ENCODE measurements at regions not wholly inside any gene's neighbourhood (a gene's known extent, or its start where the extent isn't known, plus 50 kb on each side); places are given as distances from the start of the nearest gene placed in this dataset.
"Not testable (repeated sequence)": the region's sequence is repeated elsewhere in the genome, so short reads cannot be mapped to it uniquely, and the experiment has no call there.

DNA sequence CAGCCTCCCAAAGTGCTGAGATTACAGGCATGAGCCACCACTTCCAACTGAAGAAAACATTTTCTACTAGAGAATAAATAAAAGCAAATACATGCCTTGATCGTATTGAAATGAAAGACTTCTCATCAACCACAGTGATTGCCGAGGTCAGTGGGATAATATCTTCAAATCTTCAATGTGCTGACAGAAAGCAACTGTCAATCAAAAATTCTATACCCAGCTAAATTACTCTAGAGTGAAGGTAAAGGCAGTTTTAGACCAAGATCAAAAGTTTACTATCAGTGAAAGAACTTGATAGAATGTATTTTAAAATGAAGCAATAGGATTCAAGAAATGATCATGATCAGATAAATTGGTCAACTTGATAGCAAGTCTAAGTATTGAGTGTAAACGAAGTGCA lies 130.6 kb downstream of the BRD1 start:
- DNase-seq (ENCODE audit: low read depth in 2 of 2): no peak

DNA sequence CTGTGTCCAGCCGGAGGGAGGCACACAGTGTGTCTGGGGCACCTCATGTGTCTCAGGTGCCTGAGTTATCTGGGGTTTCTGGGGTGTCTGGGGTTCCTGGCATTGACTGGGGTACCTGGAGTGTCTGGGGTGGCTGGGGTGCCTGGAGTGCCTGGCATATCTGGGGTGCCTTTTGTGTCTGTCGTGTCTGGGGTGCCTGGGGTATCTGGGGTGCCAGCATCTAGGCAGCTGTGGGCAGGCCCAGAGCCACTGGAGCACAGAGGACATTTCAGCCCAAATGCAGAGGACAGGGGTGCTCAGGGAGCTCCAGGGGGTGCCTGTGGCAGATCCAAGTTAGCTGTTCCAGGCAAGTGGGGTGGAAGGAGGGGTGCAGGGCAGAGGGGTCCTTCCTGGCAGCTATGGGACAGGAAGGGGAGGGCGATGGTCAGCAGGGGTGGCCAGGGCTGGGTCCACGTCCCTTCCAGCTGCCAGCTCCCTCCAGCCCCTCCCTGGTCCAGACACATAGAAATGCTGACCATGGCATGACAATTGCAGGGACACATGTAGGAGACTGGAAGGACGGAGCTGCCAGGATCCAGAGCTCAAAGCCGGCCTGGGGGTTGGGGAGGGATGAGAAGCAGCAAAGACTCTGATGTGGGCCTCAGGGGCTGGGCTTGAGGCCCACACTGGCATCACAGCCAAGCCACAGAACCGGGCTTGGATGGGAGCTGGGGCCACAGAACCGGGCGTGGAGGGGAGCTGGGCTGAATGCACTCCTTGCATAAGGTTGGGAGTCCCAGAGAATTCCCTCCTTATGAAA lies 133.0 kb downstream of the BRD1 start:
- DNase-seq (ENCODE audit: low read depth in 2 of 2): no peak

DNA sequence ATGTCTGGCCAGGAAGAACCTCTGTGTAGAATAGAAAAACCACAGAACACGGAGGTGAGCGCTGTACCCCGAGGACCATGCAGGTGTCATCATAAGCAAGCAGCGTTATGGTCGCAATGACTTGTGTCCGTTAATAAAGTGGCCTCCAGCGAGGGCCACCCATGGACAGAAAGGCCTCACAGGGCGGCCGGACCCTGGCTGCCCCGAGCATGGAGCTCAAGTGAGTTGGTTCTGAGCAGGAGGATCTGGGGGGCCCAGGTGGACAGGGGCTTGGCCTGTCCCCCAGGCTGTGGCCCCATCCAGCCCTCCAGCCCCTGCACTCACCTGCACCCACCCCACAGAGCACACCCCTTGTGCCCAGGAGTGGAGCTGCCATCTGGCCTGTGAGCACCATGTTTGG lies 133.8 kb downstream of the BRD1 start:
- DNase-seq (ENCODE audit: low read depth in 2 of 2): no peak

DNA sequence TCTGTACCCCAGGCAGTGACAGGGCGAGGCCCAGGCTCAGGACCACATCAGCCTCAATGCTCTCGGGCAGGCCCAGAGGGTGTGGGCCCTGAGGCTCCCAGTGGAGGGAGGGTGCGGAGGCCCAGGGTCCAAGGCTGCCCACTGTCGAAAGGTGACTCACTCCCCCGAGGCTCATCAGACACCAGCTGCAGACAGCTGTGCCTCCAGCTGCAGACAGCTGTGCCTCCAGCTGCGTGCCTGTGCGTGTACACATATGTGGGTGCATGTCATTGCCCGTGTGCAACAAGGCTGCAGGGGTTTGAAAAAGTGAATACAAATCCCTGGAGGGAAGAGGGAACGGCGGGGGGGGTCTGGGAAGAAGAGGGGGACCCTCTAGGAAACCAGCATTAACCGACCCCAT lies 134.3 kb downstream of the BRD1 start:
- DNase-seq (ENCODE audit: low read depth in 2 of 2): no peak

DNA sequence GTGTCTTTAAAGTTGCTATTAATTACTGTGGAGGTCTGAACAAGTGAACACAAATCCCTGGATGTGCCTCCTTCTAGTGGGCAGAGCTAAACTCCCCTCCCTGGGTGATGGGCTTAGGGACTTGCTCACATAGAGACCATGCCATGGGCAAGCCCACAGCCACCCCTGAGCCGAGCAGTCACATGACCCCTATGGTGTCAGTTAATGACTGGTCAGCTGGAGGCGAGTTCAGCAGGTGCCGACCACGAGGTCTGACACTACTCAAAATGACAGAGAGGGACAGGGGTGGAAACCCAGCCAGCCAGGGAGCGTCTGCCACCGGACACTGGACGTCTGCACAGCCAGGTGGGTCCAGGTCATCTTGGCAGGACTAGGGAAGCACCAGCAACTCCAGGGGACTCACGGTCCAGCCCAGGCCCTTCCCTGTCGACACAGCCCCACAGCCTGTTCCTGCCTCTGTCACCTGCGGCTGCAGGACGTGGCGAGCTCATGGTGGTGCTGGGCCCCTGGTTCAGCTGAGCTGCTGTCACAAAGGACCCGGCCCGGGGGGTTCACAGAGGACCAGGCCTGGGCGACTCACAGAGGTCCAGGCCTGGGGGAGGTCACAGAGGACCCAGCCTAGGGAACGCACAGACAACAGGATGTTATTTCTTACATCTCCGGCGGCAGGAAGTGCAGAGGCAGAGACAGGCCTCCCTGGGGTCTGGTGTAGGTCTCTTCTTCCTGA lies 135.0 kb downstream of the BRD1 start:
- no peak for DNase-seq (ENCODE audit: low read depth in 2 of 2)

DNA sequence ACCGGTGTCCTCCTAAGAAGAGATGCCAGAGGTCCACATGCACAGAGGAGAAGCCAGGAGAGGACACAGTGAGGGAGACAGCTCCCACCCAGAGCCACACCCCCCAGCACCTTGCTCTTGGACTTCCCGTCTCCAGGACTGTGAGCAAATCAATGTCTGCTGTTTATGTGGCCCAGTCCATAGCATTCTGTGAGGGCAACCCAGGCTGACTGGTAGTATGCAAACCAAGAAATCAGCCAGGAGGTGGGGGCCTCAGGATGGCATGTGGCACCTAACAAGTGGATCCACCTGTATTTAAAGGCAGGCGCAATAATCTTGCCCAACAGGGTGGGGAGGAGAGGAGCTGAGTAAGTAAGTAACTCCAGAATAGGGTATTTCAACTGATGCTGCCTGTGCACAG lies 136.4 kb downstream of the BRD1 start:
- DNase-seq (ENCODE audit: low read depth in 2 of 2): no peak

DNA sequence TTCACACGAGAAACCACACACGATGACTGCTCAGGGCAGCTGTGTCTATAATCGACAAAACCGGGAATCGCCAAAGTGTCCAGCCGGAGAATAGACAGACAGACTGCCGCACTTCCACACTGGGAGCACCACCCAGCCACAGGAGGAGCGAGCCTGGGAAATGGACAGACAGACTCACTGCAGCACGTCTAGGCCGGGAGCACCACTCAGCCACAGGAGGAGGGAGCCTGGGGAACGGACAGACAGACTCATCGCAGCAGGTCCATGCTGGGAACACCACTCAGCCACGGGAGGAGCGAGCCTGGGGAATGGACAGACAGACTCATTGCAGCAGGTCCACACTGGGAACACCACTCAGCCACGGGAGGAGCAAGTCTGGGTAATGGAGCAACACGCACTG lies 137.2 kb downstream of the BRD1 start:
- DNase-seq (ENCODE audit: low read depth in 2 of 2): no peak

DNA sequence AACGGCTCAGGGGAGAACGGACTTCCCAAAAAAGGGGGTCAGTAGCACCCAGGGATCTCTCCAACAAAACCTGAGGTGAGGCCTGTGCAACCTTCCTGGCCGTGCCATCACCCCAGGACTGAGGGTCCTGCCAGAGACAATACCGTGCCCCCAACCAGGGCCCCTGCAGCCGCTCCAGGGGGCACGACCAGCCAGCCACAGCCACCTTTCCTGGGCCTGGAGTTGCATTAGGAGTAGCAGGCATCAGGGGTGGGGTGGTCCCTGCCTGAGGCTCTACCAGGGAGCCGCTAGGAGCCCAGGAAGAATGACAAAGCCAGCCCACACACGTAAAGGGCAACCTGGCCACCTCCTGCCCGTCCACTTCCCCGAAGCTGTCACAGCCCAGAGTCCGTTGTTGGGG lies 137.8 kb downstream of the BRD1 start:
- DNase-seq (ENCODE audit: low read depth in 2 of 2): no peak

DNA sequence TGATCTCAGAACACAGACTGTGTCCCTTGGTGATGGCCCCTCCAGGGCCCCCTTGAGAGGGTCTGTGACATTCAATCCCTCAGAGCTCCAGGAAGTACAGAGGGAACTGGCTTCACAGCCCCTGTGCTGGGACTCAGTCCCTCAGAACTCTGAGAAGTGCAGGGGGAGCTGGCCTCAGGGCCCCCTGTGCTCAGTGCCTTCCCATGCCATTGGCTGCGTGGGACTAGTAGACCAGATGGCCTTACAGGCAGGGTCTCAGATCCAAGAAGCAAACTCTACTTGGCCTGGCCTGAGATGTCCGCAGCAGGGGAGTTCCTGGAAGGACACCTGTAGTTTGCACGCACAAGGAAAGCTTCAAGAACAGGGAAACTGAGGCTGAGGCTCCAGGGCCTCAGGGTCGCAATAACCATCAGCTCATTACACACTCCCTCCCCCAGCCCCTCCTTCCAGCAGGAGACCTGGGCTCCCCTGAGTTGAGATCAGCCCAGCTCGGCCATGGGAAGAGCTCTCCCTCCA lies 138.4 kb downstream of the BRD1 start:
- no peak for DNase-seq (ENCODE audit: low read depth in 2 of 2)

DNA sequence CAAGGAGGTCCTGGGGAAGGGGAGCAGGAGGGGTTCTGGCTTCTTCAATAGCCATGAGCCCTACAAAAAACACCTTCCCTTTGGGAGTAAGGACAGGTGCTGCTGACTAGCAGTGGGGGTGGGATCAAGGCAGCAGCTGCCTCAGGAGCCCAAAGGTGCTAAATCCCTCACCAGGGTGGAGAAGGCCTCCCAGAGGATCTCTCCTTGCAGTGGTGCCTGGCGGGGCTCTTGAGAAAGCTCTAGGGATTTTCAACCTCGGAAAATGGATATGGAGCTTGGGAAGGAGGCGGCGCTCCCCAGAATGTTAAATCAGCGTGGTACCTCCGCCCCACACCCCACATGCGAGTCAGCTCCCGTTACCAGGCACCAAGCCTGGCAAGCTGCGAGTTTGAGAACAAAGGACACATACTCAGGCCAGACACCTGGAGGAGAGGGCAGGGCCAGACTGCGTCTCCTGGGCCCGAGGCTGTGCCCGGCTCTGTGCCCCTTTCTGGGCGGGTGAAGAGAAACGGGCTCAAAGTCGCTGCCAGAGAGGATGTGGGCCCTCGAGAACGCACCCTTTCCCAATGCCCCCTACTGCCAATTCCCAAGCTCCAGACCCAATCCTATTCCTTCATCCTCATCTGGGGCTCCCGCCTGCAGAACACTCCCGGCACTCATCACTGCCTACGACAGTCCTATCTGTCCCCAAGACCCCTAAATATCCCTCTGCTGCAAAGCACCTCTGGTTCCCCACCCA lies 139.0 kb downstream of the BRD1 start:
- DNase-seq (ENCODE audit: low read depth in 2 of 2): no peak

DNA sequence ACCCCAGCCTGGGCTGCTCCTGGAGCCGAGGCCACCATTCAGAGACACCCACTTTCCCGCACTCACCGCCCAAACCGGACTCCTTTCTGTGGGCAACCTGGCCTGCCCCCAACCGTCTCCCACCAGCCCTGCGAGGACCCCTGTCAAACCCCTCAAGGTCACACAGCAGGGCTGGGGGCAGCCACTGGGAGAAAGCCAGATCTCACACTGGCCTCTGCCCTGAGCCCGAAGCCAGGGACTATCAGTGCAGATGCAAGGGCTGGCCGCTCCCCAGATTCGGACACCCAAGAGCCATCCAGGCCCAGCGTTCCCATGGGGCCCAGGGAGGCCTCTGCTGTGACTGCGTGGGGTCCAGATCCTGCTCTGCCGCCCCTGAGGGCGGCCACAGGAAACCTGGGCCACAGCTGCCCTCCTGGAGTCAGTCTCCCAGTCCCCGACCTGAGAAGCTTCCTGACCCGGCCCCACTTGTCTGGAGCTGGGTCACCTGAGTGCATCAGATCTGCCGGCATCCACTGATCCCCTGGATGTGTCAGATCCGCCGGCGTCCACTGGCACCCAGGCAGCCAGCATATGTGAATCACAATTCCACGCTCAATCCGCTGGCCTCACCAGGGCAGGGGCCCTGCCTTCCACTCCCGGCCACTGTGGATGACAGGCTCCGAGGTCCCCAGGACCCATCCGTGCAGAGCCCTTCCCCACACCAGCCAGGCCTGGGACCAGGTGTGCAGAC lies 139.7 kb downstream of the BRD1 start:
- DNase-seq (ENCODE audit: low read depth in 2 of 2): no peak

DNA sequence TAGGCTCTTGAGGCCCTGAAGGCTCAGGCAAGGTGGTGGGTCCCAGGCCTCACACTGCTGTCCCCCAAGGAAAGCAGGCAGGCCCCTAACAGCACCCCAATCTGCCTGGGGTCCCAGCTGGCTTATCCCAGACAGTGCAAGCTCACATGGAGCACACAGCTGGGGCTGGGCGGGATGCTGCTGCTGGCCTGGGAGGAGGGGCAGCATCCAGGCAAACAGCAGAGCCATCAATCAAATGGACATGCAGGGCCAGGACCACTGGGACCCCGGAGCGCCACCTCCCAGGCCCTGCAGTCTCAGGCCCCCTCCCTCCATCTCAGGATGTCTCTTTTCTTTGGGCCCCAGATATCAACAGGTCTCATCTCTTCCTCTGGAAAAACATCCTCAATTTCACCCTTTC lies 140.3 kb downstream of the BRD1 start:
- DNase-seq (ENCODE audit: low read depth in 2 of 2): no peak

DNA sequence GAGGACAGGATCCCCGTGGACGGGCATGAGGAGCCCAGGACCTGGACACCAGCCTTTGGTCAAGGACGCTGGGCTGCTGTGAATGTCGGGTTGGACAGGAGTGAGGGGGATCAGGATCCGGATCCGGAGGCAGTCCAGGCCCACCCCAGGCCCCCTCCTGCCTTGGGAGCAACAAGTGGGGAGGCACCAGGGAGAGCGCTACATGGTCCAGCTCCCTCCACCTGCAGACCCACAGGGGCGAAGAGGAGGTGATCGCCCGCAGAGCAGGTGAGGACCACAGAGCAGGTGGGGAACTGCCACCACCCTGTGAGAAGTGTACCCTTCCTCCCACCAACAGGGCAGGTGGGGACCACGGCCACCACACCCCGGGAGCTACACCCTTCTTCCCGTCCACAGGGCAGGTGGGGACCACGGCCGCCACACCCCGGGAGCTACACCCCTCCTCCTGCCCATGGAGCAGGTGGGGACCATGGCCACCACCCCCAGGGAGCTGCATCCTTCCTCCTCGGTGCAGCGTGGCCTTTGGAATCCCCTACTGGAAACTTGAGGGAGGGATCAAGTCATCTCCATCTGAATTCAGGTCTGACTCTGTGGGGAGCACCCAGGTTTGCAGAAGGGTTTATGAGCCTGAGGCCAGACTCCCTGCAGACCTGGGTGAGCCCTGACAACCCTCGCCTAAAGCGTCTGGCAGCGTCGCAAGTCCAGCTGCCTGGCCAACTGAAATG lies 141.0 kb downstream of the BRD1 start:
- DNase-seq (ENCODE audit: low read depth in 2 of 2): no peak

DNA sequence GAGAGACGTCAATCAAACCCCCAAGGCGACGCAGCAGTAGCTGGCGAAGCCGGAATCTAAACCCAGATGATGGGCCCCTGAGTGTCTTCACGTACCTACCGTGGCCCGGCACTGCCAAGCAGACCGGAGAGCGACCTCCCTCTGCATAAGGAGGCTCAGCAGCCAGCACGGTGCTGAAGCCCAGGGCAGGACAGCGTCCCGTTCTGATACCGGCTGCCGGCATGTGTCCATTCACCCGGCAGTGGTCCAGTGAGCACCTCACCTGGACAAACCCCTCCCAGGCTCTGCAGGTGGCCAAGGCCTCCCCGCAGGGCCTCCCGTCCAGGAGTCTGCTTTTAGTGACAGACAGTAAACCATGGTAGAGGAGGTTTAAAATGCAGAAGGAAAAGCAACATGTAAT lies 142.0 kb downstream of the BRD1 start:
- DNase-seq (ENCODE audit: low read depth in 2 of 2): no peak

DNA sequence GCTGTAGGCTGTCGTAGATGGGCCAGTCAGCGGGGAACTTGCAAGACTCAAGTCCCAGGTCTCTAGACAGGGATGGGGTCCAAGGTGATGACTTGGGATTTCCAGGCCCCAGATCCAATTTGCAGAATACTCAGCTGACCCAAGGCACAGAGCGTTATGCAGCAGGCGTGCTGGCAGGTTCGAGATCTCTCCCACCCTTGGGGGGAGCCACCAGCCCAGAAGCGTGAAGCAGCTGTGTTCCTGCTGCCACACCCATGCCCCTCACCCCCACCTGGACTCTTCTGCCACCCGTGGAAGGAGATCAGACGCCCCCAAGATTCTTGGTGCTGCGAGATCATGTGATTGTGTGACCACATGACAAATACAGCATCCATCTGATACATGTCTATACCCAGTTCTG lies 142.6 kb downstream of the BRD1 start:
- no peak for DNase-seq (ENCODE audit: low read depth in 2 of 2)

DNA sequence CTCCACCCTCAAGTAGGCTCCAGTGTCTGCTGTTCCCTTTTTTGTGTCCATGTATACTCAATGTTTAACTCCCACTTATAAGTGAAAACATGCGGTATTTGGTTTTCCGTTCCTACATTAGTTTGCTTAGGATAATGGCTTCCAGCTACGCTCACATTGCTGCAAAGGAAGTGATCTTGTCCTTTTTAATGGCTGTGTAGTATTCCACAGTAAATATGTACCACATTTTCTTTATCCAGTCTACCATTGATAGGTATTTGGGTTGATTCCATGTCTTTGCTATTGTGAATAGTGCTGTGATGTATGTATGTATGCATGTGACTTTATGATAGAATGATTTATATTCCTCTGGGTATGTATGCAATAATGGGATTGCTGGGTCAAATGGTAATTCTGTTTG lies 144.6 kb downstream of the BRD1 start:
- DNase-seq (ENCODE audit: low read depth in 2 of 2): no peak

DNA sequence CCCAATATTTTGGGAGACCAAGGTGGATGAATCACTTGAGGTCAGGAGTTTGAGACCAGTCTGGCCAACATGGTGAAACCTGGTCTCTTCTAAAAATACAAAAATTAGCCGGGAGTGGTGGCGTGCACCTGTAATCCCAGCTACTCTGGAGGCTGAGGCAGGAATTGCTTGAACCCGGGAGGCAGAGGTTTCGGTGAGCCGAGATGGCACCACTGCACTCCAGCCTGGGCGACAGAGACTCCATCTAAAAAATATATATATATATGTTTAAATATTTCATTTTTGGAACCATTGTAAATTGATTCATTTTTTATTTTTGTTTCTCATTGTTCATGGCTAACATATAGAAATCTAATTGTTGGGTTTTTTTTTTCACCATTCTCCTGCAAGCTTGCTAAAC lies 146.9 kb downstream of the BRD1 start:
- not testable (repeated sequence) for DNase-seq (ENCODE audit: low read depth in 2 of 2)

DNA sequence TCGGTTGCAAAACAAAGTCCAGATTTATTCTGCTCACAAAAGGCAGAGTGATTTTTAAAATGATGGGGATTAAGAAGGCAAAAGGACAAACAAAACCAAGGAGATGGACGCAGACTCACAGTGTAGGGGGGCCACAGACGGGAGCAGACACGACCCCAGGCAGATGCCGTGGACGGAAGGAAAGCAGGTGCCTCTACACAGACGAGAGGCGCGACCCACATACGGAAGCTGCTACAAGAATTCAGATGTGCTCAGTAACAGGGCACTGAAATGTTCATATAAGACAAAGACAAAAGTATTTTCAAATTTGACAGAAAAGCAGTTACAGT lies 148.9 kb downstream of the BRD1 start:
- DNase-seq (ENCODE audit: low read depth in 2 of 2): no peak

DNA sequence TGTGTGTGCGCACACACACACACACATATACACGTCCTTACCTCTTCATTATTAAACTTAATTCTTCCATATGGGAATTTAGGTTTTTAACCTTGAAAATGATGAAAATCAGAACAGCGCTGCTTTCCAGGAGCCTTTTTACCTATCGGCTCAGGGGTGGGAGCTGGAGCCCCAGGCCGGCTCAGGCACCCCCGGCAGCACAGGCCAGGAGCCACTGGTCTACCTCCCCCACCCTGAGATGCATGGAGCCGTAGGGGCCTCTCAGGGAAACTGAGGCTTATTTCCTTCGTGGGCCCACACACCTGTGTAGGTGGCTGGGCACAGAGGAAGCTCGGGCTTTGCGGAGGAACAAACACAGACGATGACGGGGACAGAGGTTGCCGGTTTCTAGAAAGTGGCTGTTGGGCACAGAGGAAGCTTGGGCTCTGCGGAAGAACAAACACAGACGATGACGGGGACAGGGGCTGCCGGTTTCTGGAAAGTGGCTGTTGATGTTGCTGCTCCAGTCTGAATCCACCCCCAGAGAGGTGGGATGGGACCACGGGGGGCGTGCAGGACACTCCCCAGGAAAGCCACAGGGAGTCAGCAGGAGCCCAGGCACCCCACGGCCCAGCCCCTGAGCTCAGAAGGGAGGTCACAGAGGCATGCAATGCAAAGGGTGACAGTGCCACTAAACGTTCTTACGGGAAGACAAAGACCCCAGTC lies 149.4 kb downstream of the BRD1 start:
- DNase-seq (ENCODE audit: low read depth in 2 of 2): no peak

DNA sequence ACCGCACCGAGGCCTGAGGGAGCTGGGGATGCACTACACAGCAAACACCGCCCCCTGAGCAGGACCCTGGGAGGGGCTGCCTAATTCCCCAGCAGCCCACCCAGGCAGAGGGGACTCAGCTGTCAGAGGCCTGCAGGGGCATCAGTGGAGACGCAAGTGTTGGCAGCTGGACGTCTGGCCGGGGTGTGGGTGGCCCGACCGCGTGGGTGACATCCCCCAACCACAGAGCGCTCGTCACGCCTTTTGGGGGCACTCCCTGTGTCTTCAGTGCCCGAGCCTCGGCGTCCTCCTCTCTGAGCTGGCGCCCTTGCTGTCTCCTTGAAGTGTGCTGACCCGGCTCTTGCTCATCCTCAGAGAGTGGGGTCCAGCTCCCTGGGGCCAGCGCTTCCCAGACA lies 150.2 kb downstream of the BRD1 start:
- no peak for DNase-seq (ENCODE audit: low read depth in 2 of 2)
